ENCODE measurements at regions not wholly inside any gene's neighbourhood (a gene's known extent, or its start where the extent isn't known, plus 50 kb on each side); places are given as distances from the start of the nearest gene placed in this dataset.
"Not testable (repeated sequence)": the region's sequence is repeated elsewhere in the genome, so short reads cannot be mapped to it uniquely, and the experiment has no call there.

DNA sequence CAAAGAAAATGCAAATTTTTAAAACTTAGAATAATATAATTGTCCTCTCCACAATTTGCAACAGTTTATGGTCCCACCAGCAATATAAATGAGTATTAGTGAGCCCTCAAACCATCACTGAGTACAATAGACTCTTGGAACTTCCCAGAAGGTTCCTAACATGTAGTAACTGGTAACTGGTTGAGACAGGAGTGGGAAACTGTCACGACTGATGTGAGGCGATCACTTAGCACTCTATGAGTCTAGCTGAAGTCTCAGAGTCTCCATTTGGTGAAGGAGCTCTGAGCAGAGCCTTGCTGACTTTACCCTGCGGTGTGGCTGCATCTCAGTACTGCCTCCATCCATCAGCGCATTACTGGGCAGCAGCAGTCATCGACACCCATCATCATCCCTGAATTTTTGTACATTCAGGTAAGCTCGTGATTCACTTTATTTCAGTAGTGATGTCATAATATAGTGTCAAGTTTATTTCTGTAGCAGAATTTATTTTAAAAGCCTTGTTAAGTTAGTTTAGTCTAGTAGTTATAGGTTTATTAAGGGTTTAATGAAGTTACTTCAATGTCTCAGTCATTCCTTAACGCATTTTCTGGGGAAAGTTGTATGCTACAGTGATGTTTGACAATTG lies 76.6 kb upstream of the ABCA1 start:
- Histone ChIP-seq H3K4me3 (no peak overlapping the region), H3K4me1 (no peaks in the 10 kb centered on the region), H3K27ac (no peak overlapping the region), H3K27me3 (no peaks in the 10 kb centered on the region), H3K9me3 (no peaks in the 10 kb centered on the region), H3K36me3 (no peaks in the 10 kb centered on the region)
- TF ChIP-seq POLR2A (IDR thresholded peaks at IDR 0.05) (no peak), CTCF (IDR thresholded peaks at IDR 0.05) (no peak)
- intact Hi-C loops (cut with DNase I; ENCODE audit: low total_unique reads): no loop called here
- no peak for DNase-seq

DNA sequence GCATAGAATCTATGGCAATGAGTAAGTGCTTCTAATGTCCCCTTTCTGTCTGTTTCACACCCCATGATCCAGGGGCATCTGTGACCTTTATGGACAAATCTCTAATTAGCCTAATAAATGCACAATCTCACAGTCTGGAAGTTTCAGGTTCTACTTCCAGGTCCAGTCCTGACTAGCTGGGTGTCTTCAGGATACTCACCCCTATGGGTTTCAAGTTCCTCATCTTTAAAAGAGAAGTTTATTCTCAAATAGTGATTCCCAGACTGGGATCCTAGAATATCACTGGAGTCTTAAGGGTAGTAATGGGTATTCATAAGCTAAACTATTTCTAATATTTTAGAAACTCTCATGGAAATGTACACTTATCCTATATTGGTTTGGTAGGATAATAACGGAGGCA lies 77.2 kb upstream of the ABCA1 start:
- H3K4me3 ChIP-seq: no peak overlapping the region
- H3K9me3 ChIP-seq: no peaks in the 10 kb centered on the region
- intact Hi-C loops (cut with DNase I; ENCODE audit: low total_unique reads): no loop called here
- no peak for TF ChIP-seq POLR2A (IDR thresholded peaks at IDR 0.05)
- TF ChIP-seq CTCF (IDR thresholded peaks at IDR 0.05): no peak
- no peaks in the 10 kb centered on the region for H3K36me3 ChIP-seq
- no peaks in the 10 kb centered on the region for H3K27me3 ChIP-seq
- H3K4me1 ChIP-seq: no peaks in the 10 kb centered on the region
- no peak overlapping the region for H3K27ac ChIP-seq
- no peak for DNase-seq

DNA sequence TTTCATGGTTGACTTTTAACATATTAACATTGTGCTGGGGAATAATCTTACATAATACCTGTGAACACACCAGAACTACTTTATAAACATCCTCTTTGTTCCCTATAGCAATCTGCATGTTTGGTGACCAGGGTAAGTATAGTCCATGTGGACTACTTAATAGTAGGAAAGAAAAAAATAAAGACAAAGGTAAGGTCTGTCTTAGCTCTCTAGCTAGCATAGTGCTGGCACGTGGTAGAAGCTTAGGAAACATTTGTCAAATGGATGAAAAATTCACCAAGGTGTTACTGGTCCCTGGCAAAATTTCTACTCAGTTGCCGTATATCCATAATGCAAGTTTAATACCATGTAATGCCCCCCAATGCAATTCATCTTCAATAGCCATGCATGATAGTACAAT lies 78.6 kb upstream of the ABCA1 start:
- no peaks in the 10 kb centered on the region for H3K9me3 ChIP-seq
- intact Hi-C loops (cut with DNase I; ENCODE audit: low total_unique reads): no loop called here
- H3K4me1 ChIP-seq: no peaks in the 10 kb centered on the region
- H3K4me3 ChIP-seq: no peak overlapping the region
- no peaks in the 10 kb centered on the region for H3K27me3 ChIP-seq
- TF ChIP-seq POLR2A (IDR thresholded peaks at IDR 0.05) (no peak), CTCF (IDR thresholded peaks at IDR 0.05) (no peak)
- H3K27ac ChIP-seq: no peak overlapping the region
- no peaks in the 10 kb centered on the region for H3K36me3 ChIP-seq
- DNase-seq: no peak

DNA sequence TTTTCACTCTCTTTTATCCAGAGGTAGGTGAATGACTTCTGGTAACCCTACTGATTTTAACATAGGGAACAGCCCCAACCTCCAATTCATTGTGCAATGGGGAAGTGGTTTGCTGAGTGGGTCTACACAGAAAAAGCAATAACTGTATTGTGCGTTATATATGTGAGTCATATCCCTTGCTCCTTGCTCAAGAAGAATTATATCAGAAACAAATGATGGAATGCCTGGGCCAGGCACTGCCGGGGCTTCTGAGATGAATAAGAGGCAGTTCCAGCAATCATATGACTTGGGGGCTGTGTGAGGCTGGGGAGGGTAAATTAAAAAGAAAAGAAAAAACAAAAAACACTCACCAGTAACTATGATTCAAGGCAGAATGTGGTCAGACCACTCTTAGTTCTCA lies 79.2 kb upstream of the ABCA1 start:
- Histone ChIP-seq H3K36me3 (no peaks in the 10 kb centered on the region), H3K4me1 (no peaks in the 10 kb centered on the region), H3K27ac (peak overlapping the region; percentile 9 to 35), H3K9me3 (no peaks in the 10 kb centered on the region), H3K4me3 (no peak overlapping the region), H3K27me3 (no peaks in the 10 kb centered on the region)
- DNase-seq: peak in 1 of 2 donors; percentile 47
- intact Hi-C loops (cut with DNase I; ENCODE audit: low total_unique reads): no loop called here
- TF ChIP-seq POLR2A (IDR thresholded peaks at IDR 0.05) (no peak), CTCF (IDR thresholded peaks at IDR 0.05) (no peak)

DNA sequence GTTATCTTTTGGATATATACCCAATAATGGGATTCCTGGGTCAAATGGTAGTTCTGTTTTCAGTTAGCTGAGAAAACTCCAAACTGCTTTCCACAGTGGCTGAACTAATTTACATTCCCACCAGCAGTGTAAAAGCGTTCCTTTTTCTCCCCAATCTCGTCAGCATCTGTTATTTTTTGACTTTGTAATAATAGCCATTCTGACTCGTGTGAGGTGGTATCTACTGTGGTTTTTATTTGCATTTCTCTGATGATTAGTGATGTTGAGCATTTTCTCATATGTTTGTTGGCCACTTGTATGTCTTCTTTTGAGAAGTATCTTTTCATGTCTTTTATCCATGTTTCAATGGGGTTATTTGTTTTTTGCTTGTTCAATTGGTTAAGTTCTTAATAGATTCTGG lies 82.1 kb upstream of the ABCA1 start:
- H3K27ac ChIP-seq; intact Hi-C loops (cut with DNase I; ENCODE audit: low total_unique reads); H3K4me1 ChIP-seq: not testable (repeated sequence)

DNA sequence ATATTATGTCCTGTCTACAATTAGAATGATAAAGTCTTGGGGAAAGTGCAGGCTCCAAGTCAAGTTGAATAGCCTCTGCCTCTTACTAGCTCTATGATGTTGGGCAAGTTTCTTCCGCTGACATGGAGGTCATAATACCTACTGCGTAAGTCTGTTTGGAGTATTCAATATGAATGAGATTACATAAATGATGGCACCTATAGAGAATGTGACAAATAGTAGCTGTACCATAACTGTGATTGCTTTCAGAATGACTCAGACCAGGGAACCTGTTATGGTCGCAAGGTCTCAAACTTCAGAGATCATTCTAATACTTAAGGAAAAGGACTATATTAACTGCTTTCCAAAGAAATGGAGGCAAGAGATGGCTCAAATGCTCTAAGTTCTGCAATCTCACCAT lies 94.0 kb upstream of the ABCA1 start:
- intact Hi-C loops (cut with DNase I; ENCODE audit: low total_unique reads): no loop called here
- Histone ChIP-seq H3K4me1 (no peaks in the 10 kb centered on the region), H3K4me3 (no peak overlapping the region), H3K9me3 (no peaks in the 10 kb centered on the region), H3K27ac (no peak overlapping the region), H3K36me3 (no peaks in the 10 kb centered on the region), H3K27me3 (no peaks in the 10 kb centered on the region)
- no peak for DNase-seq
- no peak for TF ChIP-seq POLR2A (IDR thresholded peaks at IDR 0.05)
- no peak for TF ChIP-seq CTCF (IDR thresholded peaks at IDR 0.05)

More for the DNA sequence above, 82.1 kb upstream of the ABCA1 start:
- H3K27me3 ChIP-seq, H3K9me3 ChIP-seq, DNase-seq, H3K4me3 ChIP-seq, H3K36me3 ChIP-seq: not testable (repeated sequence)

DNA sequence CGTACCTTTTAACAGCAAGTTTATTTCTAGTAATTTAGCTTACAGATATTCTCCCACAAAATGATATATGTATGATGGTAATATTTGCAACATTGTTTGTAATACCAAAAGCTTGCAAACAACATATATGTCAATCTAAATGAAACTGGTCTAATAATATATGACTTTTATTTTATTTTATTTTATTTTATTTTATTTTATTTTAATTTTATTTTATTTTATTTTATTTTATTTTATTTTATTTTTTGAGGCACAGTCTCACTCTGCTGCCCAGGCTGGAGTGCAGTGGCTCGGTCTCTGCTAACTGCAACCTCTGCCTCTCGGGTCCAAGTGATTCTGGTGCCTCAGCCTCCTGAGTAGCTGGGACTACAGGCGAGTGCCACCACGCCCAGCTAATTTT lies 94.6 kb upstream of the ABCA1 start:
- H3K27ac ChIP-seq; DNase-seq; intact Hi-C loops (cut with DNase I; ENCODE audit: low total_unique reads); H3K4me3 ChIP-seq; H3K27me3 ChIP-seq; H3K4me1 ChIP-seq; H3K9me3 ChIP-seq; H3K36me3 ChIP-seq: not testable (repeated sequence)
